NT2/D1 (cell line): ENCODE measurements at regions not wholly inside any gene's neighbourhood (a gene's known extent, or its start where the extent isn't known, plus 50 kb on each side); places are given as distances from the start of the nearest gene placed in this dataset.
"Not testable (repeated sequence)": the region's sequence is repeated elsewhere in the genome, so short reads cannot be mapped to it uniquely, and the experiment has no call there.

Experiments
- DNase-seq: peaks from one replicate; pipeline ENCODE4 v3.0.0-alpha.2; 2011; ENCODE audit warnings: low read depth, low spot score
- H3K27me3 ChIP-seq: 2 replicates; pipeline ENCODE4 v1.6.0; 2011; ENCODE audit warnings: mild to moderate bottlenecking; ENCODE audit not compliant: insufficient read length, insufficient read depth
- H3K36me3 ChIP-seq: 2 replicates; pipeline ENCODE4 v1.6.1; 2011; ENCODE audit warnings: mild to moderate bottlenecking, low read length, mixed read lengths; ENCODE audit not compliant: insufficient read depth, insufficient read length
- H3K4me1 ChIP-seq: 2 replicates; pipeline ENCODE4 v1.5.1; 2011; ENCODE audit not compliant: insufficient read depth, insufficient read length
- H3K4me3 ChIP-seq: 2 replicates; pipeline ENCODE4 v1.5.1; 2011; ENCODE audit warnings: low read depth; ENCODE audit not compliant: insufficient read length
- H3K9ac ChIP-seq: 2 replicates; pipeline ENCODE4 v1.6.0; 2011; ENCODE audit warnings: low read depth; ENCODE audit not compliant: insufficient read length
- H3K9me3 ChIP-seq: 2 replicates; pipeline ENCODE4 v1.5.1; 2011; ENCODE audit warnings: mild to moderate bottlenecking, low read length; ENCODE audit not compliant: insufficient read depth
- SUZ12 ChIP-seq: IDR thresholded peaks from 2 replicates; pipeline ENCODE4 v1.6.1; 2011; ENCODE audit not compliant: insufficient read length, insufficient read depth; ENCODE audit errors: extremely low read depth
- YY1 ChIP-seq: IDR thresholded peaks from 2 replicates; pipeline ENCODE4 v1.6.1; 2011; ENCODE audit not compliant: insufficient read length, insufficient read depth
- ZNF274 ChIP-seq: IDR thresholded peaks from 2 replicates; pipeline ENCODE4 v1.6.1; 2011; ENCODE audit warnings: mild to moderate bottlenecking, low read depth, low read length

DNA sequence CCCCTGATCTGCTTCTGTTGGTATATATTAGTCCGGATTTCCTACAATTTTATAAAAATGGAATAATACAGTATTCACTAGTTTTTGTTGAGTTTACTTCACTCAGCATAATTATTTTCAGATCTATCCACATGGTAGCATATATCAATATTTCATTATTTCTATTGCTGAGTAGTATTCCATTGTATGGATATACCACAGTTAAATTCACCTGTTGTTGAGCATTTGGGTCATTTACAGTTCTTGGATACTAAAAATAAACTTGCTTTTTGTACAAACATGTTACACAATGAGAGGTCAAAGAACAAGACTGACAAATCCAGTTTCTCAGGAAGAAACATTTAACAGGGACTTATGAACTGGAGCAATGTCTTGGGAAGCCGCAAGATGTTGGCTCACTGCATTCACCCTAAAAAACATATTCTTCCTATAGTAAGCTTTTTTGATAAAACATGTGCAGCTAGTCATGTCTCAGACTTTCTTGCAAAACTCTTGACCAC is 126.9 kb upstream of the HS3ST2 start:
- no peaks in the 10 kb centered on the region for H3K27me3 ChIP-seq
- TF ChIP-seq ZNF274: no peak
- TF ChIP-seq SUZ12: no peak
- TF ChIP-seq YY1: no peak
- H3K9ac ChIP-seq: no peak overlapping the region
- no peak overlapping the region for H3K4me3 ChIP-seq
- peaks cover 10% of the 10 kb centered on the region; the same call in 1 of the 2 replicates for H3K9me3 ChIP-seq
- peaks cover 2% of the 10 kb centered on the region for H3K4me1 ChIP-seq
- no peak for DNase-seq
- H3K36me3 ChIP-seq: no peaks in the 10 kb centered on the region

- no peak overlapping the region for H3K4me3 ChIP-seq
- DNase-seq: no peak
- no peak overlapping the region for H3K9ac ChIP-seq
- no peaks in the 10 kb centered on the region for H3K27me3 ChIP-seq
- H3K36me3 ChIP-seq: no peaks in the 10 kb centered on the region
- peaks cover 10% of the 10 kb centered on the region; the same call in 1 of the 2 replicates for H3K9me3 ChIP-seq
- TF ChIP-seq ZNF274 (no peak), YY1 (no peak), SUZ12 (no peak)
- no peaks in the 10 kb centered on the region for H3K4me1 ChIP-seq
These were observed 125.5 kb upstream of the HS3ST2 start for GRCh38 chr16:22688463-22688862.

DNA sequence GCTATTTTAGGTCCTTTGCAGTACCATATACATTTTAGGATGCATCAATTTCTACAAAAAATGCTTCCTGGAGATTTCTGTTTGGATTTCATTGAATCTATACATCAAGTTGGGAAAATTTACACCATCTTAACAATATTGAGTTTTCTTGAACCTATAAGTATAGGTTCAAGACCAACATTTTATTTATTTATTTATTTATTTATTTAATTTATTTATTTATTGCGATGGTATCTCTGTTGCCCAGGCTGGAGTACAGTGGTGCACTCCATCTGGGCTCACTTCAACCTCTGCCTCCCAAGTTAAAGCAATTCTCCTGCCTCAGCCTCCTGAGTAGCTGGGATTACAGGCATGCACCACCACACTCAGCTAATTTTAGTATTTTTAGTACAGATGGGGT is 125.0 kb upstream of the HS3ST2 start:
- Histone ChIP-seq H3K36me3 (no peaks in the 10 kb centered on the region), H3K27me3 (no peaks in the 10 kb centered on the region), H3K9ac (no peak overlapping the region), H3K4me1 (no peaks in the 10 kb centered on the region), H3K9me3 (peaks cover 10% of the 10 kb centered on the region; the same call in 1 of the 2 replicates), H3K4me3 (no peak overlapping the region)
- no peak for TF ChIP-seq YY1
- no peak for DNase-seq

GRCh38 chr16:22691335-22691734 is 122.6 kb upstream of the HS3ST2 start:
- Histone ChIP-seq H3K9me3 (peaks cover 10% of the 10 kb centered on the region; the same call in 1 of the 2 replicates), H3K4me3 (no peak overlapping the region), H3K4me1 (no peaks in the 10 kb centered on the region), H3K9ac (no peak overlapping the region), H3K27me3 (no peaks in the 10 kb centered on the region), H3K36me3 (no peaks in the 10 kb centered on the region)
- DNase-seq: no peak
- no peak for TF ChIP-seq SUZ12
- no peak for TF ChIP-seq ZNF274
- TF ChIP-seq YY1: no peak

DNA sequence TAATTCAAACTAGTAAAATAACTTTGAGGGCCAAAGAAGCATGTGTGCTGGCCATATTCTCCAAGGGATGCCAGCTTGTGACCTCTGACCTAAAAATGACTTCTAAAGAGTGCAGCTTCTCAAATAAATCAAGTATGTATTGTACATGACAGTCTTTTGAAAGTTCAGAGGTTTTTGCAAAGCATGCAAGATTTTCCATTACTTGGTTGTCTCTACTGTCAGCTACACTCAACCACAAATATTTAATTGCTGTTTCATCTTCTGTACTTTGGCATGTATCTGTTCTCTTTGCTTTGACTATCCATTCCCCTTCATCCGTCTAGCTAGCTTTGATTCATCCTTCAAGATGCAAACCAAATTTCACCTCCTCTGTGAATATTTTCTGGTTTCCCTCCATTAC is 121.9 kb upstream of the HS3ST2 start:
- peaks cover 6% of the 10 kb centered on the region; the same call in 1 of the 2 replicates for H3K9me3 ChIP-seq
- no peaks in the 10 kb centered on the region for H3K36me3 ChIP-seq
- H3K4me3 ChIP-seq: no peak overlapping the region
- no peak overlapping the region for H3K9ac ChIP-seq
- TF ChIP-seq ZNF274 (no peak), YY1 (no peak), SUZ12 (no peak)
- no peaks in the 10 kb centered on the region for H3K27me3 ChIP-seq
- no peak for DNase-seq
- no peaks in the 10 kb centered on the region for H3K4me1 ChIP-seq

DNA sequence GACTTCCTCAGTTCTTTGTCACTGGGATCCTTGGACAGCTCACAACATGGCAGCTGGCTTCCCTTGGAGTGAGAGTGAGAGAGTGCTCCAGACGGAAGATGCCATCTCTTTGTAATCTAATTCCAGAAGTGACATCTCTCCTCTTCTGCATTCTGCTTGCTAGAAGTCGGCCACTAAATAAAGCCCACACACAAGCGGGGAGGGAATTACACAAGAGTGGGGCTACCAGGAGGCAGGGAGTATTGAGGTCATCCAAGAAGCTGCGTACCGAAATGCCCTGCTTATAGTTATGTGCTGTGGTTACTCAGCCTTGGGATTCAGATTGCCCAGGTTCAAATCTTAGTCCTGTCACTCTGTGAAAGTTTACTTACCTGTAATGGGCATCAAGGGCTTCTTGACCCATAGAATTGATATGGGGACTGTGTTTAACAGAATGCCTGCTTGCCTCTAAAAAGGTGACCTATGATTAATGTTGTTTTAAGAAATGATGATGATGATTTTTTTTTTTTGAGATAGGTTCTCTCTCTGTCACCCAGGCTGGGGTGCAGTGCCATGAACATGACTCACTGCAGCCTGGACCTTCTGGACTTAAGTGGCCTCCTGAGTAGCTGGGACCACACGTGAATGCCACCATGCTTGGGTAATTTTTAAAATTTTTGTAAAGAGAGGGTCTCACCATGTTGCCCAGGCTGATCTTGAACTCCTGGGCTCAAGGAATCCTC is 120.9 kb upstream of the HS3ST2 start:
- Histone ChIP-seq H3K4me1 (no peaks in the 10 kb centered on the region), H3K9me3 (no peaks in the 10 kb centered on the region), H3K36me3 (no peaks in the 10 kb centered on the region), H3K27me3 (no peaks in the 10 kb centered on the region), H3K9ac (no peak overlapping the region), H3K4me3 (no peak overlapping the region)
- TF ChIP-seq SUZ12 (no peak), YY1 (no peak), ZNF274 (no peak)
- no peak for DNase-seq

- TF ChIP-seq ZNF274 (no peak), YY1 (no peak), SUZ12 (no peak)
- no peaks in the 10 kb centered on the region for H3K4me1 ChIP-seq
- H3K9me3 ChIP-seq: no peaks in the 10 kb centered on the region
- no peaks in the 10 kb centered on the region for H3K36me3 ChIP-seq
- H3K27me3 ChIP-seq: no peaks in the 10 kb centered on the region
- H3K9ac ChIP-seq: no peak overlapping the region
- no peak overlapping the region for H3K4me3 ChIP-seq
- no peak for DNase-seq
These were observed 120.2 kb upstream of the HS3ST2 start for GRCh38 chr16:22693638-22694340.

DNA sequence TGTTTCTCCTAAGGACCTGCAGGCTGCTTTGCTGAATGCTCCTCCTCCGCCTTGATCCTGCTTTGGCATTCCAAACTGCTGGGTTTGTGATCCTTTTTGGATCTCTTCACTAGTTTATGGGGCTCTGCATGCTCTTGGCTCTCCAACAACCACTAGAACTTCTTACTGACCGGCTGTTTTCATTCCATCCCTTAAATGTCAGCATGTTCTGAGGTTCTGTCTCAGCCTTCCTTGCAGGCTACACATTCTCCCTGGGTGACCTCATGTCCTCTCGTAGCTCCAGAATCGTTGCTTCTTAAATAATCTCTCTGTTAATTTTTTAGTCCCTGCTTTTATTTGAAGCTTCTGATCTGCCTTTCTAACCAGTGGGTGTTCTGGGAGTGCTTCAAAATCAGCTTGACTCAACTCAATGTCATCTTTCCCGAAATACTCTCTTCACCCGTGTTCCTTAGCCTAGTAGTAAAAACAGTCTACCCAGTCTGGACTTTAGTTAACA is 119.0 kb upstream of the HS3ST2 start:
- Histone ChIP-seq H3K4me3 (no peak overlapping the region), H3K4me1 (no peaks in the 10 kb centered on the region), H3K27me3 (no peaks in the 10 kb centered on the region), H3K9me3 (no peaks in the 10 kb centered on the region), H3K36me3 (no peaks in the 10 kb centered on the region), H3K9ac (no peak overlapping the region)
- DNase-seq: no peak
- no peak for TF ChIP-seq SUZ12
- no peak for TF ChIP-seq ZNF274
- no peak for TF ChIP-seq YY1

GRCh38 chr16:22695773-22696172 is 118.2 kb upstream of the HS3ST2 start:
- not testable (repeated sequence) for H3K27me3 ChIP-seq, H3K36me3 ChIP-seq, H3K4me3 ChIP-seq, H3K9ac ChIP-seq, DNase-seq, H3K4me1 ChIP-seq, H3K9me3 ChIP-seq
